MM.1S (cell line): ENCODE measurements at regions not wholly inside any gene's neighbourhood (a gene's known extent, or its start where the extent isn't known, plus 50 kb on each side); places are given as distances from the start of the nearest gene placed in this dataset.
"Not testable (repeated sequence)": the region's sequence is repeated elsewhere in the genome, so short reads cannot be mapped to it uniquely, and the experiment has no call there.

Source experiments
- DNase-seq: peaks from one replicate; pipeline ENCODE4 v3.0.0-alpha.2; 2015
- H2AFZ ChIP-seq: fragments of 300-600 bp; sonication (generic); 2 replicates; pipeline ENCODE4 v1.6.0; 2016; ENCODE audit warnings: antibody characterized with exemption, low read length
- H3F3A ChIP-seq: fragments of 300-600 bp; sonication (generic); 2 replicates; pipeline ENCODE4 v1.6.1; 2016; ENCODE audit warnings: mild to moderate bottlenecking, antibody characterized with exemption, low read length, moderate library complexity, mixed read lengths; ENCODE audit not compliant: insufficient read depth
- H3K27ac ChIP-seq: fragments of 300-600 bp; sonication (generic); 2 replicates; pipeline ENCODE4 v1.5.1; 2016; ENCODE audit warnings: mild to moderate bottlenecking, low read length
- H3K27me3 ChIP-seq: fragments of 300-600 bp; sonication (generic); replicated peaks from 2 replicates; pipeline ENCODE4 v1.6.0; 2016; ENCODE audit warnings: low read length; ENCODE audit not compliant: insufficient read depth
- H3K36me3 ChIP-seq: fragments of 300-600 bp; sonication (generic); replicated peaks from 2 replicates; pipeline ENCODE4 v1.6.1; 2016; ENCODE audit warnings: mild to moderate bottlenecking, low read length, mixed read lengths; ENCODE audit not compliant: insufficient read depth
- H3K4me1 ChIP-seq: fragments of 300-600 bp; sonication (generic); 2 replicates; pipeline ENCODE4 v1.6.1; 2016; ENCODE audit warnings: low read length, mixed read lengths
- H3K4me2 ChIP-seq: fragments of 300-600 bp; sonication (generic); 2 replicates; pipeline ENCODE4 v1.6.0; 2016; ENCODE audit warnings: low read depth, low read length
- H3K4me3 ChIP-seq: fragments of 300-600 bp; sonication (generic); 2 replicates; pipeline ENCODE4 v1.5.1; 2016; ENCODE audit warnings: low read length, mixed read lengths
- H3K79me2 ChIP-seq: fragments of 300-600 bp; sonication (generic); 2 replicates; pipeline ENCODE4 v1.6.1; 2016; ENCODE audit warnings: mixed run types, low read length, mixed read lengths
- H3K9ac ChIP-seq: fragments of 300-600 bp; sonication (generic); 2 replicates; pipeline ENCODE4 v1.6.1; 2016; ENCODE audit warnings: low read length, mixed read lengths
- H3K9me2 ChIP-seq: fragments of 300-600 bp; sonication (generic); replicated peaks from 2 replicates; pipeline ENCODE4 v1.6.1; 2016; ENCODE audit warnings: mild to moderate bottlenecking, low read length, mixed read lengths; ENCODE audit not compliant: insufficient read depth
- H3K9me3 ChIP-seq: fragments of 300-600 bp; sonication (generic); replicated peaks from 2 replicates; pipeline ENCODE4 v1.6.1; 2016; ENCODE audit warnings: mild to moderate bottlenecking, low read length, mixed read lengths; ENCODE audit not compliant: insufficient read depth
- H4K20me1 ChIP-seq: fragments of 300-600 bp; sonication (generic); 2 replicates; pipeline ENCODE4 v1.6.1; 2016; ENCODE audit warnings: mild to moderate bottlenecking, low read length, moderate library complexity, mixed read lengths; ENCODE audit not compliant: insufficient read depth
- CTCF ChIP-seq: fragments of 300-600 bp; sonication (generic); IDR thresholded peaks from 2 replicates; pipeline ENCODE4 v1.5.1; 2016; ENCODE audit warnings: antibody characterized with exemption, low read length, mixed read lengths
- EZH2 ChIP-seq: fragments of 300-600 bp; sonication (generic); optimal IDR thresholded peaks from 2 replicates; pipeline ENCODE3; 2017; ENCODE audit warnings: low read depth, mild to moderate bottlenecking, antibody characterized with exemption, low read length, mixed read lengths
- EZH2phosphoT487 ChIP-seq: fragments of 300-600 bp; sonication (generic); IDR thresholded peaks from 2 replicates; pipeline ENCODE4 v1.6.1; 2018; ENCODE audit warnings: antibody characterized with exemption, low read length

DNA sequence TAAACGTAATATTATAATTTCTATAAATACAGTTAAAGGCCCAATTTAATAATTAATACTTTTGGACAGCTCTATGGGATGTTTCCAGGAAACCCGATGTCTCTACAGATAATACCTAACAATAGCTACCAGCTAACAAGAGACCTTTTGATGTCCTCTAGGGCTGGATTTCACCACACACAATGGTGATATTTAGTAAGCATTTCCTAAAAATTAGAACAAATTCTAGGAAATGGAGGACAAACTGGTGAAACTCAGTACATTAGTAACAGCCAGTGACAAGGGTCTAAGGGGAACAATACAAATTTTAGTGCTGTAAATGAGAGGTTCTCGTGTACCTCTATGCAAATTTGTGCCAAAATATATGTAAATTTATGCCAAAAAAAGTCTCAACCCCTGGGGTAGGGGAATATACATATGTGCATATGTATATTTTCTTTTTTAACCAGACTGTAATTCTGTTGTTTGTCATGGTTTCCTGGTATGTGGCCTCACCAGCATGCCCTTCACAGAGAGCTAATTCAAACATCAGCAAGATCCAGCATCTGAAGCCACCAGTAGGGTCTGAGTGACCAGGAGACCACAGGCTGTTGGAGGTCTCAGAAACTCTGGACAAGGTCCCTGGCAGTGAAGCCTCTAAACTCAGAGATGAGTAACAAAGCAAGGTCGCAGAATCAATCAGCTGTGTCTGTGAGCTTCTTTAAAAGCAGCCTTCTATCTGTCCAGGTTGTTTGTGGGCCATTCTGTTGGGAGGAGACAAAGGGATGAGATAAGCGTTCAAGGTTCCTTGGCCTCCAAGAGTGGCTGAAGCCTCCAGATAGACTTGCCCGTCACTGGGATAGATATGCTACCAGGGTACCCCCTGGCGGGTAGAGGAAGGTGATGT, 235.1 kb upstream of the RREB1 start:
- Histone ChIP-seq H3F3A (no peaks in the 10 kb centered on the region), H3K4me3 (no peak overlapping the region), H3K4me2 (no peak overlapping the region), H3K27me3 (no peaks in the 10 kb centered on the region), H3K9me3 (no peaks in the 10 kb centered on the region), H3K9me2 (no peaks in the 10 kb centered on the region), H3K9ac (no peak overlapping the region), H3K36me3 (no peaks in the 10 kb centered on the region), H3K27ac (no peak overlapping the region), H4K20me1 (no peaks in the 10 kb centered on the region), H3K4me1 (no peaks in the 10 kb centered on the region), H3K79me2 (no peaks in the 10 kb centered on the region), H2AFZ (no peak overlapping the region)
- TF ChIP-seq EZH2 (no peak), CTCF (no peak), EZH2phosphoT487 (no peak)
- DNase-seq: no peak

- Histone ChIP-seq H2AFZ (no peak overlapping the region), H4K20me1 (no peaks in the 10 kb centered on the region), H3K4me2 (no peak overlapping the region), H3K4me1 (no peaks in the 10 kb centered on the region), H3K79me2 (no peaks in the 10 kb centered on the region), H3K27me3 (no peaks in the 10 kb centered on the region), H3K9ac (no peak overlapping the region), H3K9me2 (no peaks in the 10 kb centered on the region), H3F3A (no peaks in the 10 kb centered on the region), H3K36me3 (no peaks in the 10 kb centered on the region), H3K4me3 (no peak overlapping the region), H3K27ac (no peak overlapping the region), H3K9me3 (no peaks in the 10 kb centered on the region)
- DNase-seq: no peak
- no peak for TF ChIP-seq CTCF
- TF ChIP-seq EZH2phosphoT487: no peak
- no peak for TF ChIP-seq EZH2
Measured at GRCh38 chr6:6873778-6874177, 234.0 kb upstream of the RREB1 start.

- Histone ChIP-seq H3K4me3 (no peak overlapping the region), H3F3A (no peaks in the 10 kb centered on the region), H3K9me3 (no peaks in the 10 kb centered on the region), H3K27ac (no peak overlapping the region), H3K36me3 (no peaks in the 10 kb centered on the region), H3K27me3 (no peaks in the 10 kb centered on the region), H3K4me1 (no peaks in the 10 kb centered on the region; the same call in 1 of the 2 replicates), H4K20me1 (no peaks in the 10 kb centered on the region), H3K4me2 (no peak overlapping the region), H3K9ac (no peak overlapping the region), H3K79me2 (no peaks in the 10 kb centered on the region), H3K9me2 (no peaks in the 10 kb centered on the region), H2AFZ (no peak overlapping the region)
- DNase-seq: no peak
- no peak for TF ChIP-seq EZH2phosphoT487
- TF ChIP-seq CTCF: no peak
- no peak for TF ChIP-seq EZH2
Measured at GRCh38 chr6:6875818-6876470, 231.8 kb upstream of the RREB1 start.

DNA sequence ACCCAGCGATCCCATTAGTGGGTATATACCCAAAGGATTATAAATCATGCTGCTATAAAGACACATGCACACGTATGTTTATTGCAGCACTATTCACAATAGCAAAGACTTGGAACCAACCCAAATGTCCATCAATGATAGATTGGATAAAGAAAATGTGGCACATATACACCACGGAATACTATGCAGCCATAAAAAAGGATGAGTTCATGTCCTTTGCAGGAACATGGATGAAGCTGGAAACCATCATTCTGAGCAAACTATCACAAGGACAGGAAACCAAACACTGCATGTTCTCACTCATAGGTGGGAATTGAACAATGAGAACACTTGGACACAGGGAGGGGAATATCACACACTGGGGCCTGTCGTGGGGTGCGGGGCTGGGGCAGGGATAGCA, 230.0 kb upstream of the RREB1 start:
- H3K9me2 ChIP-seq, H3K4me1 ChIP-seq, H4K20me1 ChIP-seq, H2AFZ ChIP-seq, H3K79me2 ChIP-seq, H3K36me3 ChIP-seq, DNase-seq, H3K4me2 ChIP-seq, H3F3A ChIP-seq, H3K27ac ChIP-seq, H3K27me3 ChIP-seq, H3K4me3 ChIP-seq, H3K9me3 ChIP-seq, H3K9ac ChIP-seq: not testable (repeated sequence)
